Effector CD4-positive, alpha-beta T cell (primary cell): ENCODE measurements at regions not wholly inside any gene's neighbourhood (a gene's known extent, or its start where the extent isn't known, plus 50 kb on each side); places are given as distances from the start of the nearest gene placed in this dataset.

Source experiments
- DNase-seq: peaks from one replicate; pipeline ENCODE4 v3.0.0-alpha.2; 2020

DNA sequence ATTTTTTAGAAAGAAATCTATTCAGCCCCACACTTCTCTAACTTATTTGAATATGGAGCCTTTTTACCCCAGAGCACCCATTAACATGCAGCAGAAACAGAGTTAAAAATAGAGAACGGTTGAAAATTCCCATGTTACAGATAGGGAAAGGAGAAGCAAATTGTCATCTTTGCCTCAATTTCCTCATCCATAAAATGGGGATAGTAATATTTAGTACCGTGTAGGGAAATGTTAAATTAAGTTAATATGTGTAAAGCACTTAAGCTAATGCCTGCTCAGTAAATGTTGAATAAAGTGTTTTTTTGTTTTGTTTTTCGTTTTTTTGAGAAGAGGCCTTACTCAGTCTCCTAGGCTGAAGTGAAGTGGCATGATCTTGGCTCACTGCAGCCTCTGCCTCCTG, 50.3 kb downstream of the NAV1 start:
- no peak for DNase-seq

DNA sequence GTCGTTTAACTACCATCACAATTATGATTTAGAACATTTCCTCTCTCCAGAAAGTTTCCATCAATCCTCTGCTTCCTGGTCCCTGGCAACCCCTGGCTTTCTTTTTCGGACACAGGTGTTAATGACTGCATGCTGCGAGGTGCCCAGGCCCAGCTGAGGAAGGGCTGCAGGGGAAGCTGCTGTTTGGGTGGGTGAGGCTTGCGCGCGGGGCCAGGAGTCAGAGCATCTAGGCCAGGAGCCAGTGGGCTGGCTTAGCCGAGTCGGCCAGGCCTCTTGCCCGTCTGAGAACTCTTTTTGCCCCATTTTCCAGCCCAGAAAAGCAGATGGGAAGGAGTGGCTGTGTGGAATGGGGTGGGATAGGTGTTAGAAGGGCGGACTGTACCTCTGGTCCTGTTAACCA, 51.5 kb downstream of the NAV1 start:
- DNase-seq: no peak

DNA sequence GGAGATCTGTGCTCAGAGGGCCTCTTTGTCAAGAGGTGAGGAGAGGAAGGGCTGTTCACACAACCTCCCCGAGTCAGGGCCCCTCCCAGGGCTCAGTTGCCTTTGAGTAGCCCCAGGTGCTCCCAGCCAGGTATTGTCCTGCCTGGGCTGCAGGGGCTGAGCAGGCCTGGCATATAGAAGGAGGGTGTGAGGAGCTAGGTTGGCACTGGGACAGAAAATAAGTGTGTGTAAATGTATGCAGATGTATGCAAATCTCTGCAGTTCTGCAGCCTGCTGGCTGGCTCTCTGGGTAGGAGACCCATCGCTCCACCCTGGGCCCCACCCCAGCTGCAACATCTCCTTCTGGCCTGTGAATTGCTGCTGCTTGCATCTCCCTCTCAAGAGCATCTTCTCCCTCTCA, 52.4 kb downstream of the NAV1 start:
- DNase-seq: no peak

DNA sequence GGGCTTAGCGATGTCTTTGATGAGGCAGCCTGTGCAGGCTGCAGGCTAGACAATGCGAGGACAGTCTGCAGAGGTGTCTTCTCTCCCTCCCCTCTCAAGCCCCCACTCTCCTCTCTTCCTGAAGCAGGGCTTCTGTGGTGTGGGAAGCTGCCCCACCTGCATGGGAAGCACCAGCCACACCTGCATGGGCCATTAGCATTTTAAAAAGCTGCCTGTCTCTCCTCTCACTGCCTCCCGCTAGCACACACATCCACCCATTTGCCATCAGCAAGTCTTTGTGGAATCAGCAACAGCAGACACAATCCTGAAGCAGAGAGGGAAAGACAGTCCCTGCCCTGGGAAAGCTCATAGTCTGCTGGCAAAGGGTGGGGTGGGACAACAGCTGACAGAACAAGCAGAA, 53.1 kb downstream of the NAV1 start:
- no peak for DNase-seq

DNA sequence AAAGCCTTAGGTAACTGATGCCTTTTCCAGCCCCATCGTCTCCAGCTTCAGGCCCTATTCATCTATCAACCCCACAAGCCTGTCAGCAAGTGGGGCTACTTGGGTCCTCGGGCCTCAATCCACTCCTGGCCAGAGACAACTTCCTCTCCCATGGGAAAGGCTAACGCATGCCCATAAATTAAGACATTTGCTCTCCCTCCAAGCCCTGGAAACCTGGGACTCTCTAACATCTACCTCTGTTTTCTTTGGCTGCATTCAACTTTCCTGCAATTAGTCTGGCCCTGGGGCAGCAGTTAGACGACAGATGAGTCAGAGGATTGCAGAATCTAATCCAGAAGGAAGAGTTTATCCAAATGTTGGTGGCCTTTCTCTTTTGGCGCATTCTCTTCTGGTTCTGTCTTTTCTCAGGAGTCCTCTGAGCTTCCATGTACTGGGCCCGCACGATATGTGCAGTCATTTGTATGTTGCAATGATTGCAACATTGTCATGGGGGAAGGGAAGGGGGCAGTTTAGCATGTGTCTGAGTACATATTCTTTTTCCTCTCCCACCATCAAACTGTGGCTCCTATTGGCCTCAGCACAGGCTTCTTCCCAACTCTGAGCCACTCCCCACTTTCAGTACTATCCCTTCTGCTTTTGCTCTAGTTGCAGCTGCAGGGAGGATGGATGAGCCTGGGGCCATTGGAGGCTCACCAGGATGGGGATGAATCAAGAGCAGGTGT, 54.4 kb downstream of the NAV1 start:
- DNase-seq: no peak

DNA sequence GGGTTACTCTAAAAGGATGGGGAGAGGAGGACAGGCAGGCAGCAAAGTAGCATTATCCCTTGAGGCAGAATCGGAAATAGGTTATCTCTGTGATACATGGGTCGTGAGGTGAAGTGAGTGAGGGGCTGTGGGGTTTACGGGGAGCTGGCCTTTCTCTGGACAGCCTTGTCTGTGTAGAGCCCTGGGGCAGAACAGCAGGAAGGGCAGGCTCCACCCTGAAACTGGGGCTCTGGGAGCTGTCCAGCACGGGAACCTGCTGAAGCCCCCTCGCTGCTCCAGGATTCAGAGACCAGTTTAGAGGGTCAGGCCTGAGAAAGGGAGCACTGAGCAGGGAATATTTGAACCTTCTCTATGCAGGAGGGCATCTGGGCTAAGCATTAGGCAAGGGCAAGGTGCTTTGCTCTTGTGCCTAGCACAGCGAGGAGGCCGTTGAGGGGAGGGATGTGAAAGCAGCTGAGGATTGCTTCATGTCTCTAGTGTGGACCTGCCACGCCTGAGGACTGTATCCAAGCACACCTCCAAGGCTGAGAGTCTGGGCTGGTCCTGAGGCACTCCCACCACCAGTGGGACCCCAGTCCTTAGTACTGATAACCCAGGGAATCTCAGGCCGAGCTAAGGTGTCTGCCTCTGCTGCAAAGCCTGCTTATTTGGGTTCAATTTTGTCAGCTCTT, 55.8 kb downstream of the NAV1 start:
- no peak for DNase-seq

DNA sequence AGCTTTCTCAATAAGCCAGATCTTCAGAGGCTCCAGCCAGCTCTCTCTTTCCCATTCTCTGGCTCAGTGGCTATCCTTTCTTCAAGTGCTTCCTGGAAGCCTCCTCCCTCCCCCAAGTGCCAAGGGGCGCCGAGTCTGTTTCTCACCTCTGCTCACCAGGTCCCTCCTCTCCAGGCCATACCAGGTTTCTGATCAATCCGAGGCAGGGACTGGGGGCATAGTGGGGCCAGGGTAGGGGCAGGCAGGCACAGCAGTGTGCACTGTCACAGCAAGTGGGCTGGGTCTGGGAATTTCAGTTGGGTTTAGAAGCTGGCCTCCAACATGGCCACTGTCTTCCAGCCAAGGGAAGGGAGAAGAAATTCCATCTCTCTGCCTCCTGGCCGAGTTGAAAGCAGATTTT, 56.5 kb downstream of the NAV1 start:
- no peak for DNase-seq

DNA sequence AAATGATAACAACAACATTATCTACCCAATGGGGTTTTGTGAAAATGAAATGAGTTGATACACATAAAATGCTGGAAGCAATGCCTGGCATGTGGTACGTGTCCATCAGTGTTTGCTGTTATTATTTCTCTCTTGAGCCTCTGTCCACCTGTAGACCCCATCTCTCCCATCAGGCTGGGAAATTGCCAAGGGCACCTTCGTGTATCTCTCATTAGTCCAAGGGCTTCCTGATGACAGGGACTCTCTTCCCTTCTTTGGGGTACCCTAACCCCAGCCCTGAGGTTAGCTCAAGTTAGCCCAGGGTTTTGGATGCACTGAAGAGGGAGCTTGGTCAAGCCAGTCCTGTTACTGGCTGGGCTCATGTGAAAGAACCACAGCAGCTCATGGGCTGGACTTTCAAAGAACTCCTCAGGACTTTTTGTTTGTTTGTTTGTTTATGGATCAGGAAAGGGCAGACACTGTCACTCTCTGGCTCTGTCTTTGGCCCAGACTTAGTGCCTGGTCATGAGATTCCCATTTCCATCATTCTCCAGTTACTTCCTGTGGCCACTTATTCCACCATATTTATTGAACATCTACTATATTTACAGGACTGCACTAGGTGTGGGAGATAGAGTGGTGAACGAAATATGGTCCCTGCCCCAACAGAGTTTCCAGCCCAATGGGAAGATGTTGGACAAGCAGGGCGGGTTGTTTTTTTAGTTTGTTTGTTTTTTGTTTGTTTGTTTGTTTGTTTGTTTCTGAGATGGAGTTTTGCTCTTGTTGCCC, 57.4 kb downstream of the NAV1 start:
- DNase-seq: no peak

DNA sequence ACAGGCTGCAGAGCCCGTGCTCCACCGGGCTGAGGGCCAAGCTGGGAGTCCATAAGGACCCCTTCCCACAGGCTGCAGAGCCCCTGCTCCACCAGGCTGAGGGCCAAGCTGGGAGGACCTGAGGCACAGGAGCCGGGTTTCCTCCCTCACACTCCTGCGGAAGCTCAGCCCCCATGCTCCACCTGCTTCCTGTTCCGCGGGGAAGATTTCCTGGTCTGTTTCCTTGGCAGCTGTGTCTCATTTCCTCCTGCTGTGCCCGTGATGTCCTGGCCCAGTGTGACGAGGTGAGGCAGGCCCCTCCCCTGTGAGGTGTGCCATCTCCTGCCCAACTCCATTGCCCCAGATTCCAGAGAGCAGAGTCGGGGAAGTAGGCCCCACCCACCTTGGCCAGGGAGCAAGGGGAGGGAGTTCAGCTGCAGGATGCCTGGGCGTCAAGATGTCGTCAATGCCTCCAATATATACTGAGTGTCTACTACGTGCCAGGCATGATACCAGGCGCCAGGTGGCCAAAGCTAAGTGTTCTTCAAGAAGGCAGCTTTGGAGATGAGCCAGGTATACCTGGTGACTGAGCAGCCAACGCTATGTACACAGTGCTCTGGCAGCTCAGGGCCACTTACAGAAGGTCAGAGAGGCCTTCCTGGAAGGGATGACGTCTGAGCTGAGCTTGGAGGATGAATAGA, 58.8 kb downstream of the NAV1 start:
- no peak for DNase-seq

DNA sequence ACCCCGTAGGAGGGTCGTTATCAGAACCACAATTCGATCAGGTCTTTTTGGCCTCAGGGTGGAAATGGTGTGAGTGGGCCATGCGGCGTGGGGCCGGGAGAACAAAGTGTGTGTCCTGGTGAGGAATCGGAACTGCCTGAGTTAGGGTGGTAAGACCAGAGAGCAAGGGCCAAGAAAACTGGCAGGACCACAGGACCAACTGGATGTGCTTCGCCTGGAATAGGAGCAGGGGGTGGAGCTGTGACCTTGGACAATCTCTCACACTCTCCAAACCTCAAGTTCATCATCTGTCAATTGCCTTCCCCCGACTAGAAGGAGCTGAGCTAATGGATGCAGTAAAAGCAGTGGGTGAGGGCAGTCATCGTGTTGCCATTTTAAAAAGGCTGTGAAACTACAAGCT, 59.5 kb downstream of the NAV1 start:
- DNase-seq: no peak

DNA sequence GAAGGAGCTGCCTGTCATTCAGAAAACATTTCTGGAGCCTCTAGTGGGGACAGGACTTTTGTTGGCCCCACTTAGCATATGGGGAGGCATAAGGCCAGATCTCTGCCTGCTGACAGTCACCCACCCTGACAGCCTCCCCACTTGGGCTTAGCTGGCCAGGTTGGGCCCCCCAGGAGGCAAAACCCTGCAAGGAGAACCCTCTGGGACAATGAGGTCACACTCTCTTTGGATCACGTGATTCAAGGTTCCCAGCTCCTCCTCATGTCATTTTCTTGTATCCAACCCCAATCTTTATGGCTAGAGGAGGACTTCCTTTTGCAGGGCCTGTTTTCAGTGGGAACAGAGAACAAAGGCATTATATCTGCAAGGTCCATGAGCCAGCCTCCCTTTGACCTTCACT, 60.0 kb downstream of the NAV1 start:
- DNase-seq: no peak

DNA sequence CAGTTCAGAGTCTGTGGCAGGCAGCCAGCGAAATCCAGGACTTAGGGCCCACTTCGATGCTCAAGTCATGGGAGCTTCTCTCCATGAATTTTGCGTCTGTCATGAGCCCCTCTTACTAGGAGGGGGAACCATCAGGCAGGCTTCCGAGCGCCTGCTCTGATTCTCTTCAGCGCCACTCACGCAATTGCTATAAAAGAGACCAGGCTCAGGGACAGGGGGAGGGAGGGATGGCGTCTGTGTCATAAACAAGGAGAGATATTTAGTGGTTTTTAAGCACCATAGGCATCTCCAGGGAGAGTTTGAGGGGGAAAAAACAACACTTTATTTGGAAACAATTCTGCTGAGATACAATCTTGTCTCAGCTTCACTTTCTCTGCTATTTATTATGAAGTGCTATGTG, 60.6 kb downstream of the NAV1 start:
- no peak for DNase-seq

DNA sequence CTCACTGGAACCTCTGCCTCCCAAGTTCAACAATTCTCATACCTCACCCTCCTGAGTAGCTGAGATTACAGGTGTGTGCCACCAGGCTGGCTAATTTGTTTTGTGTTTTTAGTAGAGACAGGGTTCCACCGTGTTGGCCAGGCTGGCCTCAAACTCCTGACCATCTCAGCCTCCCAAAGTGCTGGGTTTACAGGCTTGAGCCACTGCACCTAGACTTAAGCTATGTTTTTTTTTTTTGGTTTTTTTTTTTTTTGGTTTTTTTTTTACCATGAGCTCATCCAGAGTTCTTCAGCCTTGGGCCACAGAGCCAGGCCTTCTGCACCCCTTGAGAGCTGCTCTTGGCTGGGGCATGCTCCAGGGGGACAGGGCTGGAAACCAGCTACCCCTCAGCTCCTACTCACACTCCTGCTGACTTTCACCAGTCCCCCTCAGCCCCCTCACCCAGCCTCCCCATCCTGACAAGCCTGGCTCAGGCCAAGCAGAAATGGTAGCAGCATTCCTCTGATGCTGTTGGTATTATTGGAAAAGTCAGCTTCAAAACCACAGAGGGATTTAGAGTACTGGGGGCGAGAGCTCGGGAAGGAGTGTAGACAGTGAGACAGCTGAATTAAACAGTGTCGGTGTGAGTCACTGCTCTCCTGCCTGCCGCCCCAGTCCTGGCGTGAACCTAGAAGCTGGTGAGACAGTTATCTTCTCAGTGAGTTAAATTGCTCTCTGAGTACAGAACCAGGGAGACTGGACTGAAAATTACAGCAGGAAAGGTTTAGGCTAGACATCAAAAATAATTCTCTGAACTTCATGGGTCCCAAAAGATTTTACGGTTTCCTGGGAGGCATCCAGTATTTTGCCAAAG, 63.7 kb downstream of the NAV1 start:
- DNase-seq: no peak

DNA sequence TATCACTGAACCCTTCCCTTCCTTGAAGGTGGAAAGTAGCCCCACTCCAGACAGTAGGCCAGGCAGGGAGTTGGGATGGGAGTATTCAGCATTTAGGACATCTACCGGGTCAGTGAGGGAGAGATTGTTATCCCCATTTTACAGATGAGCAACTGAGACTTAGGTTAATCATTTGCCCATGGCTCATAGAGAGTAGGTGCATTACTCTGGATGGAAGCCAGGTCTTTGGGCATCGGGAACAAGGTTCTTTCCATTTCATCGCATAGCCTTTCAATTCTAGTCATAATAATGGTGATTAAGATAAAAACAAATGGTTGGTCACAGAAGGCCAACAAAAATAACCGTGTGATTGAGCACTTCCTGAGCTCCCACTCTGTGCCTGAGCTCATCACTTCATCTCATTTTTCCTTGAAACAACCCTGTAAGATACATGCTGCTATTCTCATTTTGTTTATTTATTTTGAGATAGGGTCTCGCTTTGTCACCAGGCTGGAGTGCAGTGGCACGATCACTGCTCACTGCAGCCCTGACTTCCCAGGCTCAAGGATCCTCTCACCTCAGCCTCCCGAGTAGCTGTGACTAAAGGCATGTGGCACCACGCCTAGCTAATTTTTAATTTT, 64.8 kb downstream of the NAV1 start:
- DNase-seq: no peak

DNA sequence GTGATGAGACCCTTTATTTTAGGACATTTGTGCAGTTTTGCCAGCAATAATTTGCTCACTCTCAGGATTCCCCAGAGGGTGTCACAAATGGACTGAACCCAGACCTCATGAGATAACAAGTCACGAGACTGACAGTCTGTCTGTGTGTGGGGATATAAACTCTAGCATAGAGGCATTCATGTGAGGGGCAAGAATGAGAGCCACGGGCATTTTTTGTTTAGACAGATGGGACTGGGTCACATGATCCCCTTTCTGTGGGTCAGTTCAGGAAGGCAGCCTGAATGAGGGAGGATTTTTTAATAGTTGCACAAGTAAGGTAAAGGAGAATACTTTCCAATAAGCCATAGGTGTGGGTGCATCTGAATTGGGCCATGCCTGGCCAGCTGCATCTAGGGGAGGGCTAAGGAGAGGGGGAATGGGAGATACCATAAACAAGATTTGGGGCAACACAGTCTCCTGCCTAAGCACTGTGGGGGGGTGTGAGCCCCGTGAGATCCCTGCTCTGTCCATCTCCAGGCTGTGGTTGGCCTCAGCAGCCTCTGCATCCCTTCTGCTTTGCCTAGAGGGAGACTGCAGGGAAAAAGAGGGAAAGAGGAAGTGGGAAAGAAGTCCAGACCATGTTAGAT, 66.6 kb downstream of the NAV1 start:
- DNase-seq: no peak

DNA sequence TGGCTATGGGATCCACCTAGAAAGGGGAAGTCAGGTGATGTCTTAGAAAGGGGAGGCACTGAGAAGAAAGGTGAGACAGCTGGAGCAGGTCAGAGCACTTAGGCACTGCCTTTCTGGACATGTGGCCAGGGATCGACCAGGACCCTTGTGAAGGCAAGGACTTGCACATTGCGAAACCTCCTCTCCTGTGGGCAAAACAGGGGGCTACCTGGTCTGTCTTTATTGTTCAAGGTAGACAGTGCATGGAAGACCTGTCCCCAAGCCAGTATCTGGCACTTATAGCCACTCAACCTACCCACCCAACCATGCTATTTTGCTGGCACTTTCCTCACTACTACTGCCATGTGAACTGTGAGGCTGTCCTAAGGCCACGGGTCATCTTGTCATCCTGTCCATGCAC, 67.2 kb downstream of the NAV1 start:
- DNase-seq: no peak

DNA sequence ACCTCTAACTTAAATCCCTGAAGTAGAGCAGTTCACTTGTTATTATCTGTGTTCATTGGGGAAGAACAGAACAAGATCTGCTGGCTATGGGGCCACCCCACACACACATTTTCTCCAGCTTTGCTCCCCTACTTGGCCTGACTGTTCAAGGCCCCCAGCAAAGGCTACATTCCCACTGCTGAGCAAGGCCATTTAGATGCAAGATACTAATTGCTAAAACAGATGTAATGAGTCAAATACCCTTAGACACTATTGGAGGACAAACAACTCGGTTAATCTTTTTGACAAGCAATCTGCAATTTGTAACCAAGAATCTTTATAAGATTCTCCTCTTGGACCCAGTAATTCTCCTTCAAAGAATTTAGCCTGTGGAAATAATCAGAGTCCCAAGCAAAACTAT, 67.7 kb downstream of the NAV1 start:
- no peak for DNase-seq

DNA sequence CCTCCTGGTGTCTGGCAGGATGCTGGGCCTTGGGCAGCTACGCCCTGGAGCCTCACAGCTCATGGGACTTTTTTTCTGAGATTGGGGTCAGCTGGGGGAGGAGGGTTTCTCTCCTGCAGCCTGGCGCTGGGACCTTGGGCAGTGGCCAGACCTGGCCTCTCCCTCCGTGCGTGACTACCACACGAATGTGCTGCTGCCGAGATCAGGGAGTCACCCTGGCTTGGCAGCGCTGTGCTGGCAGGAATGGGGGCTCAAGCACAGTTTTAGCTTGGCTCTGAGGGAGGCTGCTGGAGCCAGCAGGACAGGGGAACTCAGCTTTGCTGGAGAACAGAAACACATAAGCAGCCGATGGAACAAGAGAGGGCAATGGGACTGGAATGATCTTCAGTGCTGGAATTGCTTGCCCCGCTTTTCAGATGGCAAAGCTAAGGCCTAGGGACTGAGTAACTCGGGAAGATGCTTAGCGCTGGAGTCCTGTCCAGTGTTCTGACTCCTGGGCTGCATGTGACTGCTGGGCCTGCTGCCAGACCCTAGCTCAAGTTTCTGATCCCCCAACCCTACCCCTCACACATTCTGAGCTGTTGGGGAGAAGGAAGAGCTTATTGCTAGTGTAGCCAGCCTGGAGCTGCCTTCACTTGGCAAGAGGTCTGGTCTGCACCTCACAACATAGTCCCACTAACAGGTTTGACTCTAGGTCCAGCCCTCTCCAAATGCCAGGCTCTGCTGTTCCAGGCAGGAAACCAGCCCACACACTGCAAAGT, 69.9 kb downstream of the NAV1 start:
- DNase-seq: no peak

DNA sequence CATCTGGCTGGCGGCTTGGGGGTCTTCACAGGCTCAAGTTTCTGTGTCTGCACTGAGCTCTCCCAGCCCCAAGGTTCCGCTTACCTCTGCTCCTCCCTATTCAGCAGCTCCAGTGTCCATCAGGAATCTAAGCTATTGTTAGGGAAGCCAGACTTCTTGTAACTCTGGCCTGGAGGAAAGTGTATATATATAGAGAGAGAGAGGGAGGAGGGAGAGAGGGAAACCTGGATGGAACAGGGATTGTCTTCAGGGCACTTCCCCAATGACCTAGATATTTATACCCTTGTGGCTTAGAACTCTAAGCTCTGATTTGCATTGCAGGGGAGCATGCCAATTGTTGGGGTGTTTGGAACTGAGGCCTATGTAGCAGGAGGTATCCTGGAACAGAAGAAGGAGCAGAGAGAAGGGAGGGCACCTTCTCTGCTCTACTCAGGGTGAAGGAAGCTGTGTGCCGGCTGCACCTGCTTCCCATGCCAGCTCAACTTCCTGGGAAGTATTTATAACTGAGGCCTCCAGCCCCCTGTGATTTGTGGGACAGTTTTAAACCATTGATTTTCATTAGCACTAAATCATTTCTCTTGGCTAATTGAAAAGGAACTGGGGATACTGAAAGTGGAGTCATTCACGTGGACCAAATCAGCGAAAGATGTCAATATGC, 70.9 kb downstream of the NAV1 start:
- DNase-seq: no peak

DNA sequence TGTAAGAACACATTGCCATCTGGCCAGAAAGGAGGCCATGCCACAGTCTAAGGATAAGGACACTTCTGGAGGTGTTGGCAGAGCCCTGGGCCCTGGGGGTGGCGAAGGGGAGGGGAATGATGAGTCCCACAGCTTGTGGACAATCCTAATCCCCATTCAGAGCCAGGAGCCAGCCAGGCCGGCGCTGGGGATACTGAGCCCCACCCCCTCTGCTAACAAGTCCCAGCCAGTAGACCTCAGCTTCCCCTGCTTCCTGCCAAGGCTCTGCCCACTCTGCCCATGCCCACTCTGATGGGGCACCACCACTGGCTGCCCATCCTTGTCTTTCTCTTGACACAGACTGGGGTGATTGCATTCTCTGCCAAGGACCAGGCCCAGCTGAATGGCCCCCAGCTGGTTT, 71.9 kb downstream of the NAV1 start:
- DNase-seq: no peak
